ENCODE measurements at regions not wholly inside any gene's neighbourhood (a gene's known extent, or its start where the extent isn't known, plus 50 kb on each side); places are given as distances from the start of the nearest gene placed in this dataset.
"Not testable (repeated sequence)": the region's sequence is repeated elsewhere in the genome, so short reads cannot be mapped to it uniquely, and the experiment has no call there.

- no peak for DNase-seq (ENCODE audit: low read depth, low spot score)
- Histone ChIP-seq H3K4me3 (ENCODE audit: insufficient read length, low read depth) (no peak overlapping the region), H3K9me3 (ENCODE audit: insufficient read depth, low read length) (peaks cover 7% of the 10 kb centered on the region; the same call in 1 of the 2 replicates), H3K36me3 (ENCODE audit: insufficient read depth, insufficient read length, low read length) (no peaks in the 10 kb centered on the region), H3K9ac (ENCODE audit: insufficient read length, low read depth) (no peak overlapping the region), H3K27me3 (ENCODE audit: insufficient read depth, insufficient read length) (no peaks in the 10 kb centered on the region), H3K4me1 (ENCODE audit: insufficient read depth, insufficient read length) (no peaks in the 10 kb centered on the region)
- TF ChIP-seq ZNF274 (IDR thresholded peaks at IDR 0.05; ENCODE audit: low read depth, low read length) (no peak), SUZ12 (IDR thresholded peaks at IDR 0.05; ENCODE audit: extremely low read depth, insufficient read depth, insufficient read length) (no peak), YY1 (IDR thresholded peaks at IDR 0.05; ENCODE audit: insufficient read depth, insufficient read length) (no peak)
Observed at GRCh38 chr2:221896505-221897151, 324.5 kb upstream of the EPHA4 start.

GRCh38 chr2:221895366-221896121 lies 323.4 kb upstream of the EPHA4 start:
- peaks cover 11% of the 10 kb centered on the region; the same call in 1 of the 2 replicates for H3K9me3 ChIP-seq (ENCODE audit: insufficient read depth, low read length)
- H3K4me1 ChIP-seq (ENCODE audit: insufficient read depth, insufficient read length), result no peaks in the 10 kb centered on the region
- no peaks in the 10 kb centered on the region for H3K27me3 ChIP-seq (ENCODE audit: insufficient read depth, insufficient read length)
- H3K36me3 ChIP-seq (ENCODE audit: insufficient read depth, insufficient read length, low read length), result no peaks in the 10 kb centered on the region
- no peak overlapping the region for H3K9ac ChIP-seq (ENCODE audit: insufficient read length, low read depth)
- DNase-seq (ENCODE audit: low read depth, low spot score), result no peak
- TF ChIP-seq ZNF274 (IDR thresholded peaks at IDR 0.05; ENCODE audit: low read depth, low read length) (no peak), YY1 (IDR thresholded peaks at IDR 0.05; ENCODE audit: insufficient read depth, insufficient read length) (no peak), SUZ12 (IDR thresholded peaks at IDR 0.05; ENCODE audit: extremely low read depth, insufficient read depth, insufficient read length) (no peak)
- H3K4me3 ChIP-seq (ENCODE audit: insufficient read length, low read depth), result no peak overlapping the region

DNA sequence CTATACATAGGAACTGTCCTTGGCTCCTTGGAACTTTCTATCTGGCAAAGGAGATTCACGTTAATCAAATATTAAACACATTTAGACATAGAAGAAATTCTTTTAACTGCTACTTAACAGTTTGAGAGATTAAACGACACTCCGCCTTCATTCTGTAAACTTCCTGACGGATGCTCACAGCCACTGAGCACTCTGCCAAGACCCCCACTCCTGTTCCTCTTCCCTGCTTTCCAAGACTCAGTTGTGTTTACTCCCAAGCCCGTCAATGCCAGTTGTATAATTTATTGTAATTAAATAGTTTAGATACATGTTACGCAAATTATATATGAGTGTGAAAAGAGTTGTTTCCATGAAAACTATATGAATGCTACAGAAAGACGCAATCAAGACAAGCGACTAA lies 321.4 kb upstream of the EPHA4 start:
- no peak for DNase-seq (ENCODE audit: low read depth, low spot score)
- TF ChIP-seq SUZ12 (IDR thresholded peaks at IDR 0.05; ENCODE audit: extremely low read depth, insufficient read depth, insufficient read length) (no peak), YY1 (IDR thresholded peaks at IDR 0.05; ENCODE audit: insufficient read depth, insufficient read length) (no peak), ZNF274 (IDR thresholded peaks at IDR 0.05; ENCODE audit: low read depth, low read length) (no peak)
- Histone ChIP-seq H3K9ac (ENCODE audit: insufficient read length, low read depth) (no peak overlapping the region), H3K36me3 (ENCODE audit: insufficient read depth, insufficient read length, low read length) (no peaks in the 10 kb centered on the region), H3K27me3 (ENCODE audit: insufficient read depth, insufficient read length) (no peaks in the 10 kb centered on the region), H3K9me3 (ENCODE audit: insufficient read depth, low read length) (peaks cover 11% of the 10 kb centered on the region; the same call in 1 of the 2 replicates), H3K4me3 (ENCODE audit: insufficient read length, low read depth) (no peak overlapping the region), H3K4me1 (ENCODE audit: insufficient read depth, insufficient read length) (no peaks in the 10 kb centered on the region)

GRCh38 chr2:221892006-221892405 lies 319.9 kb upstream of the EPHA4 start:
- peaks cover 11% of the 10 kb centered on the region; the same call in 1 of the 2 replicates for H3K9me3 ChIP-seq (ENCODE audit: insufficient read depth, low read length)
- DNase-seq (ENCODE audit: low read depth, low spot score); H3K9ac ChIP-seq (ENCODE audit: insufficient read length, low read depth); H3K4me3 ChIP-seq (ENCODE audit: insufficient read length, low read depth); H3K27me3 ChIP-seq (ENCODE audit: insufficient read depth, insufficient read length); H3K36me3 ChIP-seq (ENCODE audit: insufficient read depth, insufficient read length, low read length); H3K4me1 ChIP-seq (ENCODE audit: insufficient read depth, insufficient read length): not testable (repeated sequence)

DNA sequence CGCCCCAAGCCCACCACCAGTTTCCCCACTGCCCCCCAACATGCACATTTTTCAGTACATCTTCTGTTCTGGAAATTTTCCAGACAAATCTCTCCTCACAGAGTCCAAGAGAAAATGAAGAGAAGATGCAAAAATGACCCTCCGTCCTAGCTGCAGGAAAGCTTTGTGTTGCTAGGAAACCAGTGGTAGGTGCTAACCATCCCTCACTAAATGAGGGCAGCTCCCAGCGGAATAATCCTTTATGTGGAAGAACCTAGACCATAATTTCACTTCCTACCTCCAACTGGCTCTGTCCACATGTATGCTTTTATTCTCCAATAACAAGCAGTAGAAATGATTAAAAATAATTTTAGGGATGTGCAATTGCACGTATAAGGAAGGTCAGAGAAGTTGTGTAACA lies 311.9 kb upstream of the EPHA4 start:
- TF ChIP-seq SUZ12 (IDR thresholded peaks at IDR 0.05; ENCODE audit: extremely low read depth, insufficient read depth, insufficient read length), result no peak
- TF ChIP-seq ZNF274 (IDR thresholded peaks at IDR 0.05; ENCODE audit: low read depth, low read length), result no peak
- no peak for TF ChIP-seq YY1 (IDR thresholded peaks at IDR 0.05; ENCODE audit: insufficient read depth, insufficient read length)
- Histone ChIP-seq H3K9ac (ENCODE audit: insufficient read length, low read depth) (no peak overlapping the region), H3K36me3 (ENCODE audit: insufficient read depth, insufficient read length, low read length) (no peaks in the 10 kb centered on the region), H3K27me3 (ENCODE audit: insufficient read depth, insufficient read length) (no peaks in the 10 kb centered on the region), H3K9me3 (ENCODE audit: insufficient read depth, low read length) (no peaks in the 10 kb centered on the region), H3K4me1 (ENCODE audit: insufficient read depth, insufficient read length) (no peaks in the 10 kb centered on the region), H3K4me3 (ENCODE audit: insufficient read length, low read depth) (no peak overlapping the region)
- DNase-seq (ENCODE audit: low read depth, low spot score), result no peak

- Histone ChIP-seq H3K4me1 (ENCODE audit: insufficient read depth, insufficient read length) (no peaks in the 10 kb centered on the region), H3K4me3 (ENCODE audit: insufficient read length, low read depth) (no peak overlapping the region), H3K9ac (ENCODE audit: insufficient read length, low read depth) (no peak overlapping the region), H3K9me3 (ENCODE audit: insufficient read depth, low read length) (no peaks in the 10 kb centered on the region), H3K27me3 (ENCODE audit: insufficient read depth, insufficient read length) (no peaks in the 10 kb centered on the region), H3K36me3 (ENCODE audit: insufficient read depth, insufficient read length, low read length) (no peaks in the 10 kb centered on the region)
- DNase-seq (ENCODE audit: low read depth, low spot score), result no peak
- TF ChIP-seq SUZ12 (IDR thresholded peaks at IDR 0.05; ENCODE audit: extremely low read depth, insufficient read depth, insufficient read length) (no peak), YY1 (IDR thresholded peaks at IDR 0.05; ENCODE audit: insufficient read depth, insufficient read length) (no peak), ZNF274 (IDR thresholded peaks at IDR 0.05; ENCODE audit: low read depth, low read length) (no peak)
Observed at GRCh38 chr2:221876016-221876415, 303.9 kb upstream of the EPHA4 start.

DNA sequence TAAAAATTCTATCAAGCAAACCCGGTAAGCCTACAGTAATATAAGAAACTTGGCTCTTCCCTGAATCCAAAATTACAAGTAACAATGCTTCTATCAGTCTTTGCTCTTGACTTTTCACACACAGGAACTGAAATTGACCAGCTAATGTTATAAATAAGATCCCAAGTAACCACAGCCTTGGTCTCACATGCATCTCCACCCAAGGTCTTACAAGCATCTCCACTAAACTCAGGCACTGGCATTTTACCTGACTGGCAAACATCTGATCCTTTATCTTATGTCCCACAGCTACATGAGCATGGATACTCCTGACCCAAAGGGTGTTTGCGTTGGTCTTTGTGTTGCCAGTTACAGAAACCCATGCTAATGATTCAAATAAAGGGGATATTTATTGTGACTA lies 302.3 kb upstream of the EPHA4 start:
- DNase-seq (ENCODE audit: low read depth, low spot score), result no peak
- no peak overlapping the region for H3K9ac ChIP-seq (ENCODE audit: insufficient read length, low read depth)

More for the DNA sequence above, 302.3 kb upstream of the EPHA4 start:
- Histone ChIP-seq H3K9me3 (ENCODE audit: insufficient read depth, low read length) (no peaks in the 10 kb centered on the region), H3K27me3 (ENCODE audit: insufficient read depth, insufficient read length) (no peaks in the 10 kb centered on the region), H3K4me3 (ENCODE audit: insufficient read length, low read depth) (no peak overlapping the region), H3K36me3 (ENCODE audit: insufficient read depth, insufficient read length, low read length) (no peaks in the 10 kb centered on the region), H3K4me1 (ENCODE audit: insufficient read depth, insufficient read length) (no peaks in the 10 kb centered on the region)
- no peak for TF ChIP-seq YY1 (IDR thresholded peaks at IDR 0.05; ENCODE audit: insufficient read depth, insufficient read length)
- no peak for TF ChIP-seq ZNF274 (IDR thresholded peaks at IDR 0.05; ENCODE audit: low read depth, low read length)
- TF ChIP-seq SUZ12 (IDR thresholded peaks at IDR 0.05; ENCODE audit: extremely low read depth, insufficient read depth, insufficient read length), result no peak
